ENCODE measurements at regions not wholly inside any gene's neighbourhood (a gene's known extent, or its start where the extent isn't known, plus 50 kb on each side); places are given as distances from the start of the nearest gene placed in this dataset.

GRCh38 chr5:159620853-159621540 lies 290.7 kb upstream of the IL12B start:
- no peak for TF ChIP-seq EZH2phosphoT487 (IDR thresholded peaks at IDR 0.05; ENCODE audit: insufficient read depth, low read depth)
- no peak for TF ChIP-seq EZH2 (IDR thresholded peaks at IDR 0.05; ENCODE audit: insufficient read depth, poor library complexity, severe bottlenecking)

Measured in GM23248 (cell line).